HG03039 (cell line): ENCODE measurements at regions not wholly inside any gene's neighbourhood (a gene's known extent, or its start where the extent isn't known, plus 50 kb on each side); places are given as distances from the start of the nearest gene placed in this dataset.
A peak's percentile ranks its signal among the peaks of the same experiment; 100 is the strongest.

Source experiments
- ATAC-seq: cut with Tn5 transposase; IDR thresholded peaks from one replicate; pipeline ENCODE4 v1.9.1; 2021; ENCODE audit warnings: mild to moderate bottlenecking, moderate library complexity; ENCODE audit not compliant: unreplicated experiment

DNA sequence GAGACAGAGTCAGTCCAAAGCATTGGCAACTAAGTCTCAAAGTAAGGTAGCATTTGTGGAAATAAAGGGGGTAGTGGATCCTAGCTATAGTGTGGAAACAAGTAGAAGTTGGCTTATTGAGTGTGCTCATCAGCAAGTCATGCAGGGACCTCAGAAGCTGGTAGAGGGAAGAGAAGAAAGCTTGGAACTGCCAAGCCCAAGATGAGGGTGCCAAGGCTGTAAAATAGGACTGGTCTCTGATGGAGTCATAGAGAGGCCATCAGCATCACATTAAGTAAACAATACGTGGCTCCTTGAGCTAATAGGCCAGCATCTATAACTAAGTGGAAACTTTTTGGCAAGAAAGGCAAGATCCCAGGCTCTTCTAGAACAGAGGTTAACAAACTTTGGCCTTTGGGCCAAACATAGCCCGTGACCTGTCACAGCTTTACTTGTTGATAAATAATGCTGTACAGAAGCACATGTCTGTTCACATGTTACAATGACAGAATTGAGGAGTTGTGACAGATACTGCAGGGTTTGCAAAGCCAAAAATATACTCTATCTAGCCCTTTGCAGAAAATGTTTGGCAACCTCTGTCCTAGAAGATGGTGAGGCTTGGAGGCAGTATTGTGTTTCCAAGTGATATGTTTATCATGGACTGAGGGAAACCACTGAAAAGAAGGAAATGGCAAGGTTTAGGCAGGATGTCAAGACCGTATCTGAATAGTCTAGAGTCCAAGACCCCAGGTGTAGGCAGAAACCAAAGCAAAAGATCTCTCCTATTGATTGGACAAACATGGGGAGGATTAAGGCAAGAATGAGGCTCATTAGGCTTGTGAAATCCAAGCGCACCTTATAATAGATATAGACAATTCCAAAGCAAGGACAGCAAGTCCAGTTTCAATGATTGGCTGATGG lies 62.5 kb upstream of the CD44 start:
- no peak for ATAC-seq

DNA sequence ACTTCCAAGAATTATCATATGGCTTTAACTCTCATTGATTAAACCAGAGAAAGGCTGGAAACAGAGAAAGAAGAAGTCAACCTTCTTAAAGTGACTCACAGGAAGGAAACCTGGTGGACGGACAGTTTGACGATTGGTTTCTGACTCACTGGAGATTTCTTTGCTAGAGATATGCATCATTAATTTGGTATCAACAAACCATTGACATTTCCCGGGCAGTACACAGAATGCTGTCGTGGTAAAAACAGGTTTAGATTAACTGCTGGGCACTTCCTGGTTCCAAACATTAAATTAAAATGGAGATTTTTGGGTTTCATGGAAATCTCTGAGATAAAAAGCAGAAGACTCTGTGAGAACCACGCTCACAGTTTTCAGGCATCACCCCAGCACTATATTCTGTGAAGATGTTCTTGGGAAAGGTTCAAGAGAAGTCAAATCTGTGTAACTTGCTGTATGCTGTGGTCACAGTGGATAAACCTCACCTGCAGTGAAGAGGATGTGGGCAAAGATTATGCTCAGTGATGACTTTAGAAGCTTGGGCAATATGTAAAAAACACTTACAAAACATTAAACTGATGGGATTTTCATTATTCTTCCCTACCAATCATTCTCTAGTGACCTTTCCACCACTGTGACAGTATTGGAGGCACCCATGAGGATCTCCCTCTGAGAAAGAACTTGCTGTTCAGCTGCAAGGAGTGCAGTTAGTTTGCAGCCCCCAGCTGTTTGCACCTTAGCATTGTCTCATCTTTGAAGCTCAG lies 61.1 kb upstream of the CD44 start:
- ATAC-seq, result no peak

DNA sequence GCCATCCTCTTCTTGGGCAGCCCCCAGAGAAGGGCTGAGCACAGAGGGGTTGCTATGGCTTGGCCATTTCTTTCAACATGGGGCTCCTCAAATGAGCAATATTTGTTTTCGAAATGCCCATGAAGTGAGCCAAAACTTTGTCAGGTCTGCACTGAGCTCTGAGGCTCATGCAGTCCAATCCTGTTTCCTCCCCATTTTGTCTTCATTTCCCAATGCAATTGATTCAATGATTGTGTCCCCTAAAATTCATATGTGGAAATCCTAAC lies 60.6 kb upstream of the CD44 start:
- ATAC-seq, result no peak

DNA sequence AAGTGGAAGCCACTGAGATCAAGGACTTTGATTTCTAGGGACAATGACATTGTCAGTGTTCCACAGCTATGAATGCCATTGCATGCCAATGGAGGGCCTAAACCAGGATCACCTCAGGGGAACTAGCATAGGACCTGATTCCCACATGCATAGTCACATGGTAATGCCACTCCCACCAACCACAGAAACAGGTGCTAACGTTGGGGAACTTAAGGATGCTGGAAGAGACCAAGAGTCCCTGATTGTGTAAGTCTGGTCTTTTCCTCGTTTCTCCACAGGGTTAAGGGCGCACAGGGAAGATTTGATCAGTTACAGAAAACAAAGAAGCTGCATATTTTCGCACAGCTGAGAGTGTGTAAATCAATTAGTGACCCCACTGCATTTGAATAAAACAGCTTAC lies 59.4 kb upstream of the CD44 start:
- no peak for ATAC-seq

DNA sequence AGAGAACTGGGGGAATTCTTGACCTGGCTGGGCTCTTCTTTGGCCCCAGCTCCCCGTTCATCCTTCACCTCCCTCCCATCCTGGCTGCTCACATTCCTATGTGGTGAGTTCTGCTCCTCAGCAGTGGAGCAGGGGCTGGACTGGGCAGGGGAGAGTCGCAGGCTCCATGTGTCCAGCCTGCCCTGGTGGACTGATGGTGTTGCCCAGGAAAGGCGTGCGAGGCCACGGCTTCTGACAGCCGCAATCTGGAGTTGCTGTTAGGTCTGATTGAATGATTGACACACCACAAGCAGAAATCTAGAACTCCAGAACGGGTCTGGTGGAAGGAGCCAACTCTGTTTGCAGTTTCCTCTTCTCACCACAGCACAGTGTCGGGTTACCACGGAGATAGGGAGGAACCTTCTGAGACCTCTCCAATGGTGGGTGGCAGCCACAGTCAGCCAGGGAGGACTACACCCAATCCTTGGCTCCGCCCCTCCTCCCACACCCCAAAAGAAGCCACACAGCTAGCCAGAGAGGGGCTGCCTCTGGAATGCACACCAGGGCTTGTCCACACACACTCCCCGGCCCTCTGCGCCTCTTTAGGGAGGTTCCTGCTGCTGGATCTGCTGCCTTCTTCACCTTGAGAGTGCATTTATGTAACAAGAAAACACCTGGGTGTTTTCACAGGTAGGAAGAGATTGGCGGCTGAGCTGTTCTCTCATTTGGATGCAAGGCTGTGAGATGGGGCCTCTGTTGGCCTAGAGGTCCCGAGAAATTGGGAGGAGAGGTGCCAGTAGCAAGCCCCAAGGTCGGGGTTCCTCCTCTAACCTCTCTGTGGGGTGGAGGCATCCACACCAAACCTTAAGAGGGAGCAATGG lies 56.4 kb upstream of the CD44 start:
- ATAC-seq, result peak; percentile 74

DNA sequence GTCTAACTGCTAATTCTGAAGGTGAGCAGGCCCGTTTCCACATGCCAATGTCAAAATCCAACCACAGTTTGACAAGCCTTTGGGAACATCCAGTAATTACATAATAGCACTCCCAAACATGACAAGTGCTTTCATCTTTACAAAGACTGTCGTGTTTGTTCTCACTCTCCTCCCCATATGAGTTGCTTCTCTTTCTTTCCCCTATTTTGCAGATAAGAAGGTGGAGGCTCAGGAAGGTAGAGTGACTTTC lies 55.9 kb upstream of the CD44 start:
- ATAC-seq, result no peak

DNA sequence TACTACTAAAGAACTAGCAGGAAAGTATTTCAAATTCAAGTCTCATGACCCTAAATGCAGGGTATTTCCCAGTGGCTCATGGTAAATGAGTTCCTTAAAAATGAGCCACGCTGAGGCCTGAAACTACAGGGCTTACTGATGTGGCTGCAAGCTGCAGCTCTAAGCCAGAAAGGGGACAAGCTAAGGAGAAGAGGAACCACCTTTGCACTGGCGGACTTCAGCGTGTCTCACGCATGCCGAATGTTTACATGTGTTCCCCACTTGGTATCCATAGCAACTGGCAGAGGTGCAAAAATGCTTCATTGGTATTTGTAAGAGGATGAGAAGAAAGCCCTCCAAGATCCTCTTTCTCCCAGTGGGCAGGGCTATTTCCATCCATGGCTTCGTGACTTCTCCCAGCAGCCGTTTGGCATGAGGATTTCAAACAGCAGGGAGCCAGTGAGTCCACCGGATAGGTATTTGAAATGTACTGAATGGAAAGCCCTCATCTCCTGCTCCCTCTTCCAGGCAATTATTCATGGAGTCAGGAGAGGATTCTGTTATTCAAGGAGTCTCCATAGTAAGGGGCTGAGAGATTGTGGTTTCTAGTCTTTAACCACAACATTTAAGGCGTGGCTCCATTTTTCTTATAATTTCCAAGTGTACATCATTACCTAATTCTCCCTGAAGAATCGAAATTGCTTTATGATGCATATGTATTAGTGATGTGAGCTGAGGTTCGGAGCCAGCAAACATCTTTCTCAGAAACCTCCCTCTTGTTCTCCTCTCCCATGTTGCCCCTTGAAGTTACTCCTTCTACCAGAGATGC lies 55.3 kb upstream of the CD44 start:
- ATAC-seq, result peak; percentile 46

DNA sequence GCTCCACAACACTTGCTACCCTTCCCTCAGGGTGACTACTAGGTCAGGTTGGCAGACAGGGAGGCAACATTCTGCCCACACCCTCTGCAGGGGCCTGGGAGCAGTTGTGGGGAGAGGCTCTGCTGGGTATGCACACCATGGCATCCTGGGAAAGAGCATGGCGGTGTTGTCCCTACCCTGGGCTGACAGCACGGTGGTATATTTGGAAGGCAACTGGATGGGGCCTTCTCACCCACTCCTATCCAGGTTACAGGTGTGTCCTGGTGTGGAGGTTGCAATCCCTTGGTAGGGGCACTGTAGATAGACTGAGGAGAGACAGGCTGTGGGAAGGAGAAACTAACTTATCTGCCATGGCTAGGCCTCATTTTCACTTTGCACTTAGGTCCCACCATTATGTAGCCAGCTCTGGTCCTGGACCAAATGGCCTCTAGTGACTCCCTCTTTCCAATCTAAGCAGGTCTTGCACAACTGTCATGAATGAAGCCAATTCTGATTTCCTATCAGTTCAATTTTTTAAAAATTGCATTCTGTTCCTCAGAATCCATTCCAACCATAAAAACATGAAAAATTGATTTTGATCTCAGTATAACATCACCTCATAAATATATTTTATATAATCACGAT lies 54.0 kb upstream of the CD44 start:
- no peak for ATAC-seq

DNA sequence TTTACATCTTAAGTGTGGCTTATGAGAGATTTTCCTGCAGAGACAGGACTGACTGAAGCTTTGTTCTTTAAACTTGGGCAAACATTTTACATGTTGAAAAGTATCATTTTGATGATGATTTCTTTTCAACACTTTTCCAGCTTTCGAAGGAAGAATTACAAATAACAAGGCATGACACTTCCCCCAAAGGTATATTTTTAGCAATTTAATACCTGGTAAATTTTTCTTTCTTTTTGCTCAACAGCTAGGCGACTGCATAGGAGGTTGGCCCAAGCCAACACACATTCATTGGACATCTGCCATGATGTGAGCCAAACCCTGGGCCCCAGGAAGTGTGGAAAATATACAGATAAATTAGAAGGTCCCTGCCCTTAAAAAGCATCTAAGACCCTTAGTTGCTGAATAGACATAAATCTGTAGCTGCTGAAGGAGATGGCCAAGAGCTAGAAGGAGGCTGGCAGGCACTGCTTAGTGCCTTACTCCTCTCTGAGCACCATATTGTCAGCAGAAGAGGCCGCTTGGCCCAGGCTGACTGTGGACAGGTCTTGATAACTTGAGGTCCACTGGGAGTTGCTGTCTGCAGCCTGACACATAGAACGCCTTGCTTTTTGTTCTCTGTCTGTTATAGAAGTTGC lies 53.3 kb upstream of the CD44 start:
- no peak for ATAC-seq

DNA sequence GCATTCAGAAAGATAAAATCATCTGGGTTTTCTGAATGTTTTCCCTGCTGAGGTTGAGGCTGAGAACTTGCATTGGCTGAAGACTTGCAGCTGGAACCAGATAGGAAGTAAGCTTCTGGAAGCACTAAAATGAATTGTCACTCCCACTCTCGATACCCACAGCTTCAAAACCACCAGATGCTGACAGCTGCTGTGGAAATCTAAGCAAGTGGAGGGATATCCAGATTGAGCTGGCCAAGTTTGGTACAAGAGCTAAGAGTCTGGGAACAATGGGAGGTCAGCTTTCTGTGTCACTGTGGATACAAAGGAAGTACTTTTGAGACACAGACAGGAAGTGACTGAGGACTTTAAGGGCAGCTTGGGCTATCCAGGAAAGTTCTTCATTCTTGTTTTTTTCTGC lies 51.3 kb upstream of the CD44 start:
- no peak for ATAC-seq

DNA sequence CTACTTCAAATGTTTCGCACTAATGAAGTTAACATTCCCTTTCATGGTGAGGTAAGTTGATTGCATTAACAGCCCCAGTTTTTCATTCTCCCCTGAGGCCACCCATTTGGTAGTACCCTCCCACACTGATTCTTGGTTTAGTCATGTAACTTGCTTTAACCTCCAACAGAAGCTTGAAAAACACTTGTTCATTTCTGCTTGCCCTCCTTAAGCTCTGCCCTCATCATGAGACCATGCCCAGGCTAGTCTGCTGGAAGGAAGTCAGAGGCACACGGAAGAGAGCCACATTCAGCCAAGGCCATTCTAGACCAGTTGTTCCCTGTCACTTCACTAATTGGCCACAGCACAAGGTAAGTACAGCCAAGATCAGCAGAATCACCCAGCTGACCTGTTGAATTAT lies 50.7 kb upstream of the CD44 start:
- no peak for ATAC-seq

DNA sequence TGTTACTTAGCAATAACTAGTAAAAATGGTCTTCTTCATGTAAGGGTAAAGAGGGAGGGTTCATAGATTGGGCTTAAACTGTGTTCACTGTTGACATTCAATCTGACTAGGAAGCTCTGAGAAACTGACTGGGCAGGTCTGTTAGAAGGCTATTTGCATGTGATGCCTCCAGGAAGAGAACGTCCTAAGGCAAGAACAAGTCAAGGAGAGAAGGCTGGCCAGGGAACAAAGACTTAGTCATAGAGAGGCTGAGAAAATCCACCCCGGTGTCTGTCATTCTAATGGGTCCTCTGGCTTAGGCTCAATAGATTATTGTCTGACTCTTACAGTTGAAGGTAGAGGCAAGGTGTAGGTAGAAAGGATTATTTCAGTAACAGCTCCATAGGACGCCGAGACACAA lies 50.3 kb upstream of the CD44 start:
- ATAC-seq, result no peak
